Lower leg skin (tissue), 3 donors: ENCODE measurements at regions not wholly inside any gene's neighbourhood (a gene's known extent, or its start where the extent isn't known, plus 50 kb on each side); places are given as distances from the start of the nearest gene placed in this dataset.

Experiments
- POLR2A ChIP-seq, 2 donors: fragments of 450-650 bp; IDR thresholded peaks; one replicate each; pipeline ENCODE4 v1.6.1; 2016 to 2017; ENCODE audit warnings: antibody characterized with exemption in 2 of 2, mild to moderate bottlenecking in 1 of 2, moderate library complexity in 1 of 2
- TF ChIP-seq, protein P1 (sequence below), 3 donors: fragments of 450-650 bp; IDR thresholded peaks; one replicate each; pipeline ENCODE4 v1.5.1; 2016; ENCODE audit warnings: antibody characterized with exemption in 3 of 3, mild to moderate bottlenecking in 3 of 3, moderate library complexity in 2 of 3

GRCh38 chr12:13562915-13563742, 366.6 kb downstream of the EMP1 start:
- TF ChIP-seq, protein P1, sequence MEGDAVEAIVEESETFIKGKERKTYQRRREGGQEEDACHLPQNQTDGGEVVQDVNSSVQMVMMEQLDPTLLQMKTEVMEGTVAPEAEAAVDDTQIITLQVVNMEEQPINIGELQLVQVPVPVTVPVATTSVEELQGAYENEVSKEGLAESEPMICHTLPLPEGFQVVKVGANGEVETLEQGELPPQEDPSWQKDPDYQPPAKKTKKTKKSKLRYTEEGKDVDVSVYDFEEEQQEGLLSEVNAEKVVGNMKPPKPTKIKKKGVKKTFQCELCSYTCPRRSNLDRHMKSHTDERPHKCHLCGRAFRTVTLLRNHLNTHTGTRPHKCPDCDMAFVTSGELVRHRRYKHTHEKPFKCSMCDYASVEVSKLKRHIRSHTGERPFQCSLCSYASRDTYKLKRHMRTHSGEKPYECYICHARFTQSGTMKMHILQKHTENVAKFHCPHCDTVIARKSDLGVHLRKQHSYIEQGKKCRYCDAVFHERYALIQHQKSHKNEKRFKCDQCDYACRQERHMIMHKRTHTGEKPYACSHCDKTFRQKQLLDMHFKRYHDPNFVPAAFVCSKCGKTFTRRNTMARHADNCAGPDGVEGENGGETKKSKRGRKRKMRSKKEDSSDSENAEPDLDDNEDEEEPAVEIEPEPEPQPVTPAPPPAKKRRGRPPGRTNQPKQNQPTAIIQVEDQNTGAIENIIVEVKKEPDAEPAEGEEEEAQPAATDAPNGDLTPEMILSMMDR (IDR thresholded peaks at IDR 0.05) = no peak
- no peak for TF ChIP-seq POLR2A (IDR thresholded peaks at IDR 0.05)
